ENCODE measurements at regions not wholly inside any gene's neighbourhood (a gene's known extent, or its start where the extent isn't known, plus 50 kb on each side); places are given as distances from the start of the nearest gene placed in this dataset.

- DNase-seq, result no peak
- Histone ChIP-seq H3K4me1 (no peaks in the 10 kb centered on the region), H3K36me3 (no peaks in the 10 kb centered on the region), H3K27ac (no peak overlapping the region), H3K9me3 (no peaks in the 10 kb centered on the region), H3K4me3 (no peak overlapping the region), H3K27me3 (no peaks in the 10 kb centered on the region)
- TF ChIP-seq POLR2A (IDR thresholded peaks at IDR 0.05), result no peak
- TF ChIP-seq POLR2AphosphoS5 (IDR thresholded peaks at IDR 0.05), result no peak
- TF ChIP-seq EP300 (IDR thresholded peaks at IDR 0.05), result no peak
- no peak for TF ChIP-seq CTCF (IDR thresholded peaks at IDR 0.05)
- 0 to 92% methylated on average over 2 of the region's 2 CpGs for WGBS, 2 donors
- no peak for ATAC-seq (ENCODE audit: low FRiP score in 2 of 2)
Observed at GRCh38 chr13:85742355-85742754, 56.9 kb downstream of the SLITRK6 start.

GRCh38 chr13:85741017-85741416, 58.2 kb downstream of the SLITRK6 start:
- DNase-seq (no peak), ATAC-seq (ENCODE audit: low FRiP score in 2 of 2) (no peak)
- no peak for TF ChIP-seq POLR2A (IDR thresholded peaks at IDR 0.05)
- Histone ChIP-seq H3K27ac (no peak overlapping the region), H3K27me3 (no peaks in the 10 kb centered on the region), H3K36me3 (no peaks in the 10 kb centered on the region), H3K4me3 (no peak overlapping the region), H3K4me1 (no peaks in the 10 kb centered on the region), H3K9me3 (no peaks in the 10 kb centered on the region)
- 81 to 88% methylated on average over 3 of the region's 3 CpGs for WGBS, 2 donors

- H3K27ac ChIP-seq, result no peak overlapping the region
- H3K27me3 ChIP-seq, result no peaks in the 10 kb centered on the region
- no peaks in the 10 kb centered on the region for H3K9me3 ChIP-seq
- H3K4me1 ChIP-seq, result no peaks in the 10 kb centered on the region
- no peak overlapping the region for H3K4me3 ChIP-seq
- no peak for TF ChIP-seq EP300 (IDR thresholded peaks at IDR 0.05)
- TF ChIP-seq POLR2AphosphoS5 (IDR thresholded peaks at IDR 0.05), result no peak
- TF ChIP-seq POLR2A (IDR thresholded peaks at IDR 0.05), result no peak
- WGBS, 2 donors, result 69 to 73% methylated on average over 9 of the region's 9 CpGs
- DNase-seq (no peak), ATAC-seq (ENCODE audit: low FRiP score in 2 of 2) (no peak)
- H3K36me3 ChIP-seq, result no peaks in the 10 kb centered on the region
Observed at GRCh38 chr13:85738696-85739320, 60.4 kb downstream of the SLITRK6 start.

GRCh38 chr13:85737952-85738351, 61.3 kb downstream of the SLITRK6 start:
- Histone ChIP-seq H3K36me3 (no peaks in the 10 kb centered on the region), H3K4me1 (no peaks in the 10 kb centered on the region), H3K27ac (no peak overlapping the region), H3K9me3 (no peaks in the 10 kb centered on the region), H3K27me3 (no peaks in the 10 kb centered on the region), H3K4me3 (no peak overlapping the region)
- WGBS, 2 donors, result 69 to 71% methylated on average over 1 of the region's 1 CpG
- no peak for DNase-seq
- TF ChIP-seq POLR2A (IDR thresholded peaks at IDR 0.05) (no peak), EP300 (IDR thresholded peaks at IDR 0.05) (no peak), POLR2AphosphoS5 (IDR thresholded peaks at IDR 0.05) (no peak), CTCF (IDR thresholded peaks at IDR 0.05) (no peak)
- no peak for ATAC-seq (ENCODE audit: low FRiP score in 2 of 2)

GRCh38 chr13:85729296-85729695, 69.9 kb downstream of the SLITRK6 start:
- Histone ChIP-seq H3K36me3 (no peaks in the 10 kb centered on the region), H3K27me3 (no peaks in the 10 kb centered on the region), H3K27ac (no peak overlapping the region), H3K4me1 (peaks cover 0 to 3% (median 0%) of the 10 kb centered on the region in 4 donors), H3K9me3 (no peaks in the 10 kb centered on the region), H3K4me3 (no peak overlapping the region)
- no peak for ATAC-seq (ENCODE audit: low FRiP score in 2 of 2)
- no peak for DNase-seq
- no peak for TF ChIP-seq POLR2AphosphoS5 (IDR thresholded peaks at IDR 0.05)
- TF ChIP-seq CTCF (IDR thresholded peaks at IDR 0.05), result no peak
- TF ChIP-seq EP300 (IDR thresholded peaks at IDR 0.05), result no peak
- TF ChIP-seq POLR2A (IDR thresholded peaks at IDR 0.05), result no peak

GRCh38 chr13:85728811-85729210, 70.4 kb downstream of the SLITRK6 start:
- H3K4me3 ChIP-seq, result no peak overlapping the region
- no peaks in the 10 kb centered on the region for H3K36me3 ChIP-seq
- H3K4me1 ChIP-seq, result peaks cover 0 to 3% (median 0%) of the 10 kb centered on the region in 4 donors
- ATAC-seq (ENCODE audit: low FRiP score in 2 of 2) (no peak), DNase-seq (no peak)
- TF ChIP-seq POLR2A (IDR thresholded peaks at IDR 0.05) (no peak), POLR2AphosphoS5 (IDR thresholded peaks at IDR 0.05) (no peak), EP300 (IDR thresholded peaks at IDR 0.05) (no peak), CTCF (IDR thresholded peaks at IDR 0.05) (no peak)
- H3K27ac ChIP-seq, result no peak overlapping the region
- H3K9me3 ChIP-seq, result no peaks in the 10 kb centered on the region
- no peaks in the 10 kb centered on the region for H3K27me3 ChIP-seq

All from upper lobe of left lung (tissue), 6 donors.